Left lung (tissue), 4 donors: ENCODE measurements at regions not wholly inside any gene's neighbourhood (a gene's known extent, or its start where the extent isn't known, plus 50 kb on each side); places are given as distances from the start of the nearest gene placed in this dataset.

ENCODE experiments used
- ATAC-seq: fragments of 200-7000 bp; cut with Tn5 transposase; one replicate; pipeline ENCODE4 v1.9.1; 2020; ENCODE audit warnings: moderate library complexity
- DNase-seq, 4 donors: peaks; one replicate each; pipeline ENCODE4 v3.0.0-alpha.2; 2013 to 2020
- H3K27ac ChIP-seq, 2 donors: fragments of 200-600 bp; sonication (generic) in 1 of 2; one replicate each; pipeline versions ENCODE4 v1.5.0 to v1.8.0; 2020 to 2021
- H3K27me3 ChIP-seq, 2 donors: fragments of 200-600 bp; sonication (generic) in 1 of 2; one replicate each; pipeline versions ENCODE4 v1.5.0 to v1.8.0; 2020 to 2021
- H3K36me3 ChIP-seq, 2 donors: fragments of 200-600 bp; sonication (generic) in 1 of 2; one replicate each; pipeline versions ENCODE4 v1.5.0 to v1.8.0; 2020 to 2021
- H3K4me1 ChIP-seq, 2 donors: fragments of 200-600 bp; one replicate each; pipeline ENCODE4 v1.8.0; 2021
- H3K4me3 ChIP-seq, 2 donors: fragments of 200-600 bp; sonication (generic) in 1 of 2; one replicate each; pipeline versions ENCODE4 v1.5.0 to v1.8.0; 2020 to 2021; ENCODE audit warnings: mild to moderate bottlenecking in 1 of 2
- H3K9me3 ChIP-seq, 2 donors: fragments of 200-600 bp; sonication (generic) in 1 of 2; one replicate each; pipeline versions ENCODE4 v1.5.0 to v1.8.0; 2020 to 2021
- CTCF ChIP-seq, 2 donors: fragments of 200-600 bp; sonication (generic) in 1 of 2; IDR thresholded peaks; one replicate each; pipeline versions ENCODE4 v1.5.0 to v1.8.0; 2021; ENCODE audit warnings: antibody characterized with exemption in 2 of 2
- intact Hi-C, 2 donors: fragments of 100-400 bp; cut with DNase I; formaldehyde crosslinking; loops; one replicate each; pipeline versions ENCODE4 v1.11.2 to v1.14.2; 2022
- donor health status: DM: no; HTN: yes; CAD: no.
- donor health status: DM: no; HTN: no; CAD: no.

GRCh38 chr1:30242722-30243457, 480.5 kb downstream of the MATN1 start:
- ATAC-seq (no peak), DNase-seq (no peak)
- H3K9me3 ChIP-seq, result no peaks in the 10 kb centered on the region
- H3K36me3 ChIP-seq, result no peaks in the 10 kb centered on the region
- intact Hi-C loops, result no loop called here
- no peak overlapping the region for H3K4me3 ChIP-seq
- TF ChIP-seq CTCF (IDR thresholded peaks at IDR 0.05), result no peak
- H3K4me1 ChIP-seq, result no peaks in the 10 kb centered on the region
- H3K27ac ChIP-seq, result no peak overlapping the region
- peaks cover 0 to 47% of the 10 kb centered on the region in 2 donors for H3K27me3 ChIP-seq

- Histone ChIP-seq H3K36me3 (no peaks in the 10 kb centered on the region), H3K27me3 (peaks cover 0 to 40% of the 10 kb centered on the region in 2 donors), H3K4me3 (no peak overlapping the region), H3K4me1 (no peaks in the 10 kb centered on the region), H3K27ac (no peak overlapping the region), H3K9me3 (no peaks in the 10 kb centered on the region)
- TF ChIP-seq CTCF (IDR thresholded peaks at IDR 0.05), result no peak
- ATAC-seq (no peak), DNase-seq (no peak)
- intact Hi-C loops, result no loop called here
These were observed 481.2 kb downstream of the MATN1 start for GRCh38 chr1:30242168-30242567.

GRCh38 chr1:30241681-30242080, 481.7 kb downstream of the MATN1 start:
- intact Hi-C loops, result no loop called here

GRCh38 chr1:30234091-30234490, 489.3 kb downstream of the MATN1 start:
- intact Hi-C loops, result no loop called here
- DNase-seq, result no peak

More at GRCh38 chr1:30241681-30242080, 481.7 kb downstream of the MATN1 start:
- ATAC-seq (no peak), DNase-seq (no peak)
- TF ChIP-seq CTCF (IDR thresholded peaks at IDR 0.05), result no peak
- Histone ChIP-seq H3K4me3 (no peak overlapping the region), H3K27ac (no peak overlapping the region), H3K36me3 (no peaks in the 10 kb centered on the region), H3K9me3 (no peaks in the 10 kb centered on the region), H3K4me1 (no peaks in the 10 kb centered on the region), H3K27me3 (peaks cover 0 to 39% of the 10 kb centered on the region in 2 donors)

More at GRCh38 chr1:30234091-30234490, 489.3 kb downstream of the MATN1 start:
- Histone ChIP-seq H3K27me3 (peaks cover 0 to 10% of the 10 kb centered on the region in 2 donors), H3K4me1 (no peaks in the 10 kb centered on the region), H3K36me3 (no peaks in the 10 kb centered on the region), H3K4me3 (no peak overlapping the region), H3K9me3 (no peaks in the 10 kb centered on the region), H3K27ac (no peak overlapping the region)
- ATAC-seq, result no peak
- TF ChIP-seq CTCF (IDR thresholded peaks at IDR 0.05), result no peak
